GM12878 (cell line): ENCODE measurements at regions not wholly inside any gene's neighbourhood (a gene's known extent, or its start where the extent isn't known, plus 50 kb on each side); places are given as distances from the start of the nearest gene placed in this dataset.

ENCODE experiments used
- ATAC-seq: fragments of 200-7000 bp; cut with Tn5 transposase; 3 replicates; pipeline ENCODE4 v1.9.1; 2020; ENCODE audit warnings: mild to moderate bottlenecking, moderate library complexity
- BruUV-seq: library from RNA; stranded (reverse); fragments of 400-500 nt; replicated peaks from 2 replicates; lab custom pipeline; 2021; lab: Mats Ljungman, UMichigan
- CTCF ChIA-PET: fragments of 300-600 bp; sonication (Branson Sonifier 250); formaldehyde crosslinking; extraction: SDS; loops from one replicate; lab custom pipeline; 2021; ENCODE audit warnings: inconsistent platforms; lab: Yijun Ruan, JAX
- POLR2A ChIA-PET: fragments of 350-600 bp; formaldehyde crosslinking; extraction: SDS; loops from one replicate; lab custom pipeline; 2021; ENCODE audit warnings: inconsistent platforms; lab: Charles Lee
- RAD21 ChIA-PET: fragments of 300-600 bp; sonication (Branson Sonifier 250); formaldehyde crosslinking; loops from one replicate; lab custom pipeline; 2023; ENCODE audit warnings: antibody characterized with exemption; ENCODE audit not compliant: unreplicated experiment; lab: Charles Lee
- SMC1A ChIA-PET: fragments of 300-600 bp; sonication (Branson Sonifier 250); formaldehyde crosslinking; loops from one replicate; lab custom pipeline; 2023; ENCODE audit not compliant: unreplicated experiment, uncharacterized antibody; lab: Charles Lee
- DNase-seq: peaks from one replicate; pipeline ENCODE4 v3.0.0-alpha.2; 2011; ENCODE audit warnings: low read depth, low spot score
- FAIRE-seq: peaks from 3 replicates; lab custom pipeline; 2011; peaks lifted over from hg19 to GRCh38; lab: Jason Lieb, UNC
- H2AFZ ChIP-seq: 2 replicates; pipeline ENCODE4 v1.6.0; 2011; ENCODE audit warnings: low read depth, low read length, control low read depth; ENCODE audit not compliant: control insufficient read depth
- H3K27ac ChIP-seq: 2 replicates; pipeline ENCODE4 v1.5.1; 2011; ENCODE audit warnings: control low read depth; ENCODE audit not compliant: control insufficient read depth, insufficient read depth
- H3K27me3 ChIP-seq, 2 experiments: replicated peaks in 1 of 2; 2 replicates each; pipeline versions ENCODE4 v1.6.0 to v1.6.1; 2011; ENCODE audit warnings: low read length in 1 of 2; ENCODE audit not compliant: control insufficient read depth in 2 of 2, insufficient read depth in 2 of 2
- H3K36me3 ChIP-seq, 2 experiments: 2 replicates each; pipeline ENCODE4 v1.5.1; 2011; ENCODE audit warnings: low read length in 1 of 2; ENCODE audit not compliant: control insufficient read depth in 2 of 2, insufficient read depth in 2 of 2
- H3K4me1 ChIP-seq: 2 replicates; pipeline ENCODE4 v1.6.1; 2011; ENCODE audit warnings: mild to moderate bottlenecking, low read length, moderate library complexity, mixed read lengths; ENCODE audit not compliant: control insufficient read depth, insufficient read depth
- H3K4me2 ChIP-seq: 2 replicates; pipeline ENCODE4 v1.6.0; 2011; ENCODE audit warnings: control low read depth; ENCODE audit not compliant: control insufficient read depth, insufficient read depth
- H3K4me3 ChIP-seq: fragments of 200-600 bp; sonication (generic); 2 replicates; pipeline ENCODE4 v1.5.1; 2016
- H3K79me2 ChIP-seq: 2 replicates; pipeline ENCODE4 v1.6.0; 2011; ENCODE audit warnings: low read length; ENCODE audit not compliant: control insufficient read depth, insufficient read depth
- H3K9ac ChIP-seq: 2 replicates; pipeline ENCODE4 v1.8.0; 2011; ENCODE audit warnings: low read length, control low read depth, mixed read lengths; ENCODE audit not compliant: control insufficient read depth, insufficient read depth
- H3K9me3 ChIP-seq: replicated peaks from 3 replicates; pipeline ENCODE4 v1.5.1; 2011; ENCODE audit warnings: mild to moderate bottlenecking, low read length; ENCODE audit not compliant: control insufficient read depth, insufficient read depth
- H4K20me1 ChIP-seq: 2 replicates; pipeline ENCODE4 v1.6.0; 2011; ENCODE audit not compliant: control insufficient read depth, insufficient read depth
- CHD2 ChIP-seq: IDR thresholded peaks from 2 replicates; pipeline ENCODE4 v1.6.1; 2011; ENCODE audit warnings: low read depth, low read length, improper control_type of control experiment, borderline replicate concordance
- GATAD2B ChIP-seq: fragments of 450-650 bp; conservative IDR thresholded peaks from 2 replicates; pipeline ENCODE4 v1.6.1; 2017; ENCODE audit warnings: low read depth, mild to moderate bottlenecking, moderate library complexity
- NBN ChIP-seq: fragments of 450-650 bp; IDR thresholded peaks from 2 replicates; pipeline ENCODE4 v1.6.1; 2016
- POLR2A ChIP-seq: IDR thresholded peaks from 2 replicates; pipeline ENCODE4 v1.6.1; 2011; ENCODE audit warnings: low read depth, mild to moderate bottlenecking, low read length
- RBBP5 ChIP-seq: fragments of 200-600 bp; sonication (generic); conservative IDR thresholded peaks from 2 replicates; pipeline ENCODE4 v1.6.1; 2016
- SREBF1 ChIP-seq: IDR thresholded peaks from 2 replicates; pipeline ENCODE4 v1.6.1; 2012; ENCODE audit warnings: mild to moderate bottlenecking, low read length
- USF2 ChIP-seq: IDR thresholded peaks from 2 replicates; pipeline ENCODE4 v1.6.1; 2011; ENCODE audit warnings: low read depth, low read length, improper control_type of control experiment, borderline replicate concordance
- ZBTB40 ChIP-seq: fragments of 450-650 bp; IDR thresholded peaks from 2 replicates; pipeline ENCODE4 v1.6.1; 2016; ENCODE audit warnings: mild to moderate bottlenecking, moderate library complexity, borderline replicate concordance
- ZNF592 ChIP-seq: fragments of 450-650 bp; IDR thresholded peaks from 2 replicates; pipeline ENCODE4 v1.6.1; 2017; ENCODE audit warnings: mild to moderate bottlenecking, moderate library complexity
- WGBS: methylation state at CpG from one replicate; pipeline ENCODE4 v1.1.6; 2016; ENCODE audit warnings: low lambda C conversion rate; ENCODE audit not compliant: insufficient replicate concordance, insufficient coverage; ENCODE audit errors: missing lambda C conversion rate; 5-methylcytosine and 5-hydroxymethylcytosine counted together
- in situ Hi-C: fragments of 300-500 bp; cut with MboI; formaldehyde crosslinking; loops from 9 replicates; pipeline ENCODE4 v1.14.3; 2018; ENCODE audit warnings: mixed read lengths
- intact Hi-C: fragments of 100-400 bp; cut with micrococcal nuclease; formaldehyde crosslinking; loops from one replicate; pipeline ENCODE4 v1.14.2; 2022; ENCODE audit not compliant: unreplicated experiment

- no peak for ATAC-seq
- RAD21 ChIA-PET: no interaction called here
- no peak overlapping the region for H3K4me2 ChIP-seq
- no peaks in the 10 kb centered on the region for H3K36me3 ChIP-seq
- in situ Hi-C loops: no loop called here
- no TSS peak for BruUV-seq
- no peak for DNase-seq
- H3K79me2 ChIP-seq: no peaks in the 10 kb centered on the region
- no peak overlapping the region for H3K4me3 ChIP-seq
- SMC1A ChIA-PET: no interaction called here
- WGBS: 2% methylated on average over 5 of the region's 5 CpGs
- no peak overlapping the region for H2AFZ ChIP-seq
- intact Hi-C loops: no loop called here
- H3K27ac ChIP-seq: no peak overlapping the region
- CTCF ChIA-PET: interaction anchor here (0.6 to 1.3 kb wide), 4 partner anchors 11 to 1267 kb away, joined by 3 read pairs; no protein-coding TSS in a partner anchor
- FAIRE-seq: no peak
- POLR2A ChIA-PET: interaction anchor here (0.6 kb wide), 1 partner anchor 832 kb away, joined by 5 read pairs; no protein-coding TSS in a partner anchor
- H4K20me1 ChIP-seq: no peaks in the 10 kb centered on the region
- peaks cover 3 to 5% of the 10 kb centered on the region in 2 experiments; a peak in 3 of 4 replicates for H3K27me3 ChIP-seq
- no peak overlapping the region for H3K9ac ChIP-seq
- H3K9me3 ChIP-seq: no peaks in the 10 kb centered on the region; the same call in 2 of the 3 replicates
- H3K4me1 ChIP-seq: no peaks in the 10 kb centered on the region
- no peak for TF ChIP-seq NBN
- TF ChIP-seq ZNF592: no peak
- no peak for TF ChIP-seq POLR2A
- no peak for TF ChIP-seq RBBP5
- no peak for TF ChIP-seq SREBF1
- TF ChIP-seq ZBTB40: no peak
- TF ChIP-seq CHD2: no peak
- no peak for TF ChIP-seq USF2
- TF ChIP-seq GATAD2B: no peak
- TF ChIP-seq, all 136 proteins: peak for 0
These were observed 80.2 kb upstream of the ZBTB40 start for GRCh38 chr1:22371408-22371807.
